Subcutaneous abdominal adipose tissue (tissue), 5 donors: ENCODE measurements at regions not wholly inside any gene's neighbourhood (a gene's known extent, or its start where the extent isn't known, plus 50 kb on each side); places are given as distances from the start of the nearest gene placed in this dataset.

ENCODE experiments used
- H3K27ac ChIP-seq: one replicate; pipeline ENCODE4 v1.7.0; 2013; ENCODE audit warnings: low read depth, mild to moderate bottlenecking, inconsistent platforms, low read length, moderate library complexity
- H3K27me3 ChIP-seq, 5 donors: one replicate each; pipeline ENCODE4 v1.7.0; 2013; ENCODE audit warnings: low read length in 5 of 5, inconsistent platforms in 1 of 5; ENCODE audit not compliant: control insufficient read depth in 5 of 5, insufficient read depth in 4 of 5
- H3K36me3 ChIP-seq, 5 donors: one replicate each; pipeline ENCODE4 v1.7.0; 2013; ENCODE audit warnings: low read length in 5 of 5; ENCODE audit not compliant: control insufficient read depth in 5 of 5, insufficient read depth in 5 of 5
- H3K4me1 ChIP-seq, 5 donors: one replicate each; pipeline ENCODE4 v1.7.0; 2013; ENCODE audit warnings: low read length in 5 of 5, mild to moderate bottlenecking in 3 of 5, moderate library complexity in 1 of 5; ENCODE audit not compliant: control insufficient read depth in 5 of 5, insufficient read depth in 5 of 5
- H3K4me3 ChIP-seq, 5 donors: one replicate each; pipeline ENCODE4 v1.7.0; 2013; ENCODE audit warnings: low read length in 5 of 5, low read depth in 1 of 5
- H3K9ac ChIP-seq, 5 donors: one replicate each; pipeline ENCODE4 v1.7.0; 2013; ENCODE audit warnings: low read length in 5 of 5, mild to moderate bottlenecking in 4 of 5, moderate library complexity in 3 of 5
- H3K9me3 ChIP-seq, 5 donors: one replicate each; pipeline ENCODE4 v1.7.0; 2013; ENCODE audit warnings: low read length in 5 of 5; ENCODE audit not compliant: control insufficient read depth in 5 of 5
- donor health status: healthy.
- donor health status: healthy.
- donor health status: healthy.
- donor health status: healthy.
- donor health status: healthy.

DNA sequence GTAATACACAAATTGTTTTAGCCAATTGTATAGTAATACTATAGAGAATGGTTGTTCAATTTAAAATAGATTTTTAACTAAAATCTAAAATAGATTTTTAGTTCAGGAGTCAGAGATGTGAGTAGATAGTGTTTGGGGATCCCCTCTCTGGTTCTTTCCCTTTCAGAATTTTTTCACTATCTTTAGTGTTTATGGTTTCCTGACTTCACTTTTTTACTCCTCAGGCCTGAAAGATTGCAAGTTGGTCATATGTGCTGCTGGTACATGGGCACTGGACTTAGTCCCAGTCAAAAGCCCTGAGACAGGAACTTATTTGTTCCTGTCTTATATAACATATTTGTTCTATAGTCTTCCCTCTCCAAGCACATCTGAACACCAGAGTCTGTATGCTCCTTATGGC lies 96.8 kb upstream of the ATP1B1 start:
- no peak overlapping the region for H3K9ac ChIP-seq
- H3K9me3 ChIP-seq: no peaks in the 10 kb centered on the region
- no peaks in the 10 kb centered on the region for H3K27me3 ChIP-seq

DNA sequence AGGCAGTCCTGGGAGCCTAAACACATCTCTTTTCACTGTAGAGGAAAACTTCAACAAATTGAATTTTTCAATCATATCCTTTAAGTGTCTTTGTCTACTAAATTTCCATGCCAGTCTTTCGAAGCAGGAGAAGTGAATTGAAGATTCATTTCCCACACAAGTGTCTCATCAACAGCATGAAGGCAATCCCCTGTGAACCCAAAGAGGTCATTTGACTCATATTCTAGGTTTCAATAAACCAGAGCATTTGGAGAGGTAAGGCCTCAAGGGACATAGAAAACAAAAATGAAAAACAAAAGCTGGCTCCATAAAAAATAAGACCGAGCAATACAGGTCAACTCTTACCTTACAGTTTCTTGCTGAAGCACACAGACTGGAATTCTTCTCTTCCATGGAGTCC lies 94.1 kb upstream of the ATP1B1 start:
- no peaks in the 10 kb centered on the region for H3K36me3 ChIP-seq
- no peaks in the 10 kb centered on the region for H3K4me1 ChIP-seq
- no peaks in the 10 kb centered on the region for H3K9me3 ChIP-seq
- H3K9ac ChIP-seq: no peak overlapping the region
- no peak overlapping the region for H3K27ac ChIP-seq
- no peaks in the 10 kb centered on the region for H3K27me3 ChIP-seq
- no peak overlapping the region for H3K4me3 ChIP-seq

More for the DNA sequence above, 96.8 kb upstream of the ATP1B1 start:
- Histone ChIP-seq H3K4me3 (no peak overlapping the region), H3K36me3 (no peaks in the 10 kb centered on the region), H3K4me1 (no peaks in the 10 kb centered on the region), H3K27ac (no peak overlapping the region)

DNA sequence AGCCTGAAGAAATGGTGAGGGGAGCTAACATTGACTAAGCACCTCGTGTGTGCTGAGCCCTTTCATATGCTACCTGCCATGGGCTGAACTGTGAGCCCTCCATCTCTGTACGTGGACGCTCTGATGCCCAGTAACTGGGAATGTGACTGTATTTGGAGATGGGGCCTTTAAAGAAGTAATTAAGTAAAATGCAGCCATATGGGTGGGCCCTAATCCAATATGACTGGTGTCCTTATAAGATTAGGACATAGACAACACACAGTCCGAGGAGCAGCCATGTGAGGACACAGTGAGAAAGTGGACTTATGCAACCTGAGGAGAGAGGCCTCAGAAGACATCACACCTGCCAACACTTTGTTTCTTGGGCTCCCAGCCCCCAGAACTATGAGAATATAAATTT lies 92.7 kb upstream of the ATP1B1 start:
- Histone ChIP-seq H3K27ac (no peak overlapping the region), H3K36me3 (no peaks in the 10 kb centered on the region), H3K4me1 (no peaks in the 10 kb centered on the region), H3K4me3 (no peak overlapping the region), H3K9ac (no peak overlapping the region), H3K9me3 (no peaks in the 10 kb centered on the region), H3K27me3 (no peaks in the 10 kb centered on the region)

DNA sequence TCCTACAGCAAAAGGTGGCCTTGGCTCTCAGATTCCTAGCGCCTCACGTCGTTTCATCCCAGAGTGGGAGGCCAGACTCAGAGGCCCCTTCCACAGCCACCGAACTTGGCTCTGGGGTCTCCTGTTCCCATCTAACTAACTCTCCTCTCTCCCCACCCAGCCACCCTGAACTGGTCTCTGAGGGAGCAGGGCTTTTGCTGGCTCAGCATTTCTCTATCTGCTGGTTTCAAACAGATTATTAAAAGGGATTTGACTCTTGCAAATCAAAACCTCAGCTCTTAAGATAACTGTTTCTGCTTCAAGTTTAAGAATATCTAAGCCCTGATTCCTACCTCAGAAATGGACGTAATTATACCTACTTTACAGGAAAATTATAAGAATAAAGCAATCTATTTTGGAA lies 91.0 kb upstream of the ATP1B1 start:
- no peaks in the 10 kb centered on the region for H3K36me3 ChIP-seq
- H3K27me3 ChIP-seq: no peaks in the 10 kb centered on the region
- H3K9me3 ChIP-seq: no peaks in the 10 kb centered on the region
- H3K4me3 ChIP-seq: no peak overlapping the region
- no peaks in the 10 kb centered on the region for H3K4me1 ChIP-seq
- no peak overlapping the region for H3K9ac ChIP-seq
- no peak overlapping the region for H3K27ac ChIP-seq

DNA sequence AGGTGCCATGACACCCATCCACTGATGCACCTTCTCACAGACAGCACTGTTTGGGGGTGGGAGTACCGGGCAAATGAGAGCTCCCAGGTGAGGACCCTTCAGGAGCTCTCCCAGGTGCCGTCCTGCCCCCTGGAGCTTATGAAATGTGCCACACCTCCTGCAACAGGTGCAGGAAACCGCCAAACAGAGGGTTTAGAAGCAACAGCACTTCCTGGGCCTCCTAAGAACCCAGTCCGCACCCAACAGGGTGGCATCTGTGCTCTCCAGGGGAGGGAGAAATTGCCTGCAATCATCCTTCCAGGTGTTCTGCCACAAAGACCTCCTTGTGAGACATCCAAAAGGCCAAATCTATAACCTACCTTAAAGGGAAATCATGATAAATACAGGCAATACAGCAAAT lies 87.7 kb upstream of the ATP1B1 start:
- Histone ChIP-seq H3K36me3 (no peaks in the 10 kb centered on the region), H3K27me3 (no peaks in the 10 kb centered on the region), H3K9ac (no peak overlapping the region), H3K9me3 (no peaks in the 10 kb centered on the region), H3K27ac (no peak overlapping the region), H3K4me3 (no peak overlapping the region), H3K4me1 (no peaks in the 10 kb centered on the region)

DNA sequence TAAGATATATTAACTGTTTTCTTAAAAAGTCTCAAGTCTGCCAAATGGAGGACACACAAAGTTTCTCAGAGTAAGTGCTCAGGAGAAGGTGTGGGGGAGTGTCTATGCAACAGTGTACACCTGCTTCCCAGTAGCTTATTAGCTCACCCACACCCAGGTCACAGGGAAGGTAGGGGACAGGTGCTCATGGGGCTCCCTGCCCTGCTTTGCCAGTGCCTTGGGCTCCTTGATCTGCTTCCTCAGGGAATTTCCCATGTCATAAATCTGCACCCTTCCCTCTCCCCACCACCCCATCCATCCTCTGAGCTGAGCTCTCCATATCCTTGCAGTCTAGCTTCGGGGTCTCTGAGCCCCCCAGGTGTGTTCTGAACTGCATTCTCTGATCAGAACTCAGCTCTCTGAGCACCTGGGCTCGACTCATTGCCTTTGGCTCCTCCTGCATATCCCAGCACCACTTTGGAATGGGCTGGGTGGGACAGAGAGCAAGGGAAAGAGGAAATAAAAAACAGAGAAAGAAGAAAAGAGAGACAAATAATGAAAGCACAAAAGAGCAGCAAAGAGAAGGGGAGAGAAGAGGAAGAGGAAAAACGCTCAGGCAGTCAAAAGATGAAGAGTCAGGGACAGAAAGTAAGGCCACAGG lies 87.0 kb upstream of the ATP1B1 start:
- peaks cover 0 to 3% (median 0%) of the 10 kb centered on the region in 5 donors for H3K9me3 ChIP-seq
- H3K4me3 ChIP-seq: no peak overlapping the region
- H3K4me1 ChIP-seq: no peaks in the 10 kb centered on the region
- no peak overlapping the region for H3K27ac ChIP-seq
- H3K36me3 ChIP-seq: no peaks in the 10 kb centered on the region
- no peak overlapping the region for H3K9ac ChIP-seq
- H3K27me3 ChIP-seq: no peaks in the 10 kb centered on the region

DNA sequence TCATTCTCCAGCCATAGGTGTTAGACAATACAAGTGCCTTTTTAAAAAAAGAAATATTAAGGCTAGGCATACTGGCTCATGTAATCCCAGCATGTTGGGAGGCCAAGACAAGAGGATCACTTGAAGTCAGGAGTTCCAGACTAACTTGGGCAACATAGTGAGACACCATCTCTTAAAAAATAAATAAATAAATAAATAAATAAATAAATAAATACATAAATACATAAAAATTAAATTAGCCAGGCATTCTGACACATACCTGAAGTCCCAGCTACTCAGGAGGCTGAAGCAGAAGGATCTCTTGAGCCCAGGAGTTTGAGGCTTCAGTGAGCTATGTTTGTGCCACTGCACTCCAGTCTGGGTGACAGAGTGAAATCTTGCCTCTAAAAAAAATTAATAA lies 85.8 kb upstream of the ATP1B1 start:
- Histone ChIP-seq H3K27me3 (no peaks in the 10 kb centered on the region), H3K4me1 (no peaks in the 10 kb centered on the region), H3K36me3 (no peaks in the 10 kb centered on the region), H3K27ac (no peak overlapping the region), H3K9me3 (peaks cover 0 to 3% (median 0%) of the 10 kb centered on the region in 5 donors), H3K9ac (no peak overlapping the region), H3K4me3 (no peak overlapping the region)

DNA sequence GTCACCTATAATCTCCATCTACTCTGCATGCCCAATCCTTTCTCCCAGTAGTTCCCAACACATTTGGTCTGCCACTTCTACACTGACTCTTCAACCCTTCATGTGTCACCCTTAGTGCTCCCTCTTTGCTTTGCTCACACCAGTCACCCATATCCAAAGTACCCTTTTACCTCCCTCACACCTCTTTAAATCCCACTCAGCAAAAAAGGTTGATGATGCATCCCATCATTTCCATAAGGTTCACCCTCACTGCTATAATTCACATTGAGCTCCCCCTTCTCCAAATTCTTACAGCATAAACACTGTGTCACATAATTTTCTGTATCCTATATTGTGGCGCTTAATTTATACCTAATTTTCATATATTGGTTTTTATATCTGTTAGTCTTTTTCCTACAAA lies 83.8 kb upstream of the ATP1B1 start:
- Histone ChIP-seq H3K9me3 (peaks cover 0 to 3% (median 0%) of the 10 kb centered on the region in 5 donors), H3K36me3 (no peaks in the 10 kb centered on the region), H3K27me3 (no peaks in the 10 kb centered on the region), H3K4me3 (no peak overlapping the region), H3K9ac (no peak overlapping the region), H3K27ac (no peak overlapping the region), H3K4me1 (no peaks in the 10 kb centered on the region)

DNA sequence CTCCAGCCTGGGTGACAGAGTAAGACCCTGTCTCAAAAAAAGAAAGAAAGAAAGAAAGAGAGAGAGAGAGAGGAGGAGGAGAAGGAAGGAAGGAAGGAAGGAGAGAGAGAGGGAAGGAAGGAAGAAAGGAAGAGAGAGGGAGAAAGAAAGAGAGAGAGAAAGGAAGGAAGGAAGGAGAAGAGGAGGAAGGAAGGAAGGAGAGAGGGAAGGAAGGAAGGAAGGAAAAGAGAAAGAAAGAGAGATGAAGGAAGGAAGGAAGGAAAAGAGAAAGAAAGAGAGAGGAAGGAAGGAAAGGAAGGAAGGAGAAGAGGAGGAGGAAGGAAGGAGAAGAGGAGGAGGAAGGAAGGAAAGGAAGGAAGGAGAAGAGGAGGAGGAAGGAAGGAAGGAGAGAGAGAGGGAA lies 82.2 kb upstream of the ATP1B1 start:
- H3K4me3 ChIP-seq: no peak overlapping the region
- no peaks in the 10 kb centered on the region for H3K4me1 ChIP-seq
- H3K9ac ChIP-seq: no peak overlapping the region
- no peak overlapping the region for H3K27ac ChIP-seq
- no peaks in the 10 kb centered on the region for H3K36me3 ChIP-seq
- H3K27me3 ChIP-seq: no peaks in the 10 kb centered on the region
- H3K9me3 ChIP-seq: peaks cover 0 to 3% (median 0%) of the 10 kb centered on the region in 5 donors

DNA sequence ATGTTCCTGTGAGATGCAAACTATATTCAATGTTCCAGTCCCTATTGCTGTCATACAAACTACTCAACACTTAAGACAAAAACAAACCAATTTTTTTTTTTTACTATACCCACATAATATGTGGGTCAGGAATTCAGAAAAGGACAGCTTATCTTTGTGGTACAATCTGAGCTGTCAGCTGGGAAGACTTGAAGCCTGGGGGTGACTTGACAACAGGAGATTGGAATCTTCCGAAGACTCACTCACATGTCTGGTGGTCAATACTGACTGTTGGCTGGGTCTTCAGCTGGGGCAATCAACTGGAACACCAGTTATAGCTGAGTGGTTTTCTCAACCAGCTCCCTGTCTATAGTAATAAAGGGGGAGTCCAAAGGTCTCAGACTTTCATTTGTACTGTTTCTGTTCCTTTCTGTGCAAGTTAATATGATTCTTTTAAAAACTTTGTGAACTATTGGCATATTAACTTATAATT lies 81.7 kb upstream of the ATP1B1 start:
- no peak overlapping the region for H3K9ac ChIP-seq
- H3K9me3 ChIP-seq: peaks cover 0 to 3% (median 0%) of the 10 kb centered on the region in 5 donors
- no peaks in the 10 kb centered on the region for H3K4me1 ChIP-seq
- H3K27me3 ChIP-seq: no peaks in the 10 kb centered on the region
- H3K27ac ChIP-seq: no peak overlapping the region
- no peaks in the 10 kb centered on the region for H3K36me3 ChIP-seq
- no peak overlapping the region for H3K4me3 ChIP-seq
